Forelimb muscle (tissue), 1 donor: ENCODE measurements at regions not wholly inside any gene's neighbourhood (a gene's known extent, or its start where the extent isn't known, plus 50 kb on each side); places are given as distances from the start of the nearest gene placed in this dataset.
"Not testable (repeated sequence)": the region's sequence is repeated elsewhere in the genome, so short reads cannot be mapped to it uniquely, and the experiment has no call there.

Source experiments
- DNase-seq: peaks from one replicate; pipeline ENCODE4 v3.0.0-alpha.2; 2013; ENCODE audit warnings: low read depth

- DNase-seq, result no peak
These were observed 665.5 kb upstream of the CNTNAP5 start for GRCh38 chr2:123359636-123360035.

- no peak for DNase-seq
These were observed 662.2 kb upstream of the CNTNAP5 start for GRCh38 chr2:123362671-123363440.

GRCh38 chr2:123363826-123364225, 661.3 kb upstream of the CNTNAP5 start:
- DNase-seq, result no peak

- peak; percentile 20 for DNase-seq
These were observed 660.7 kb upstream of the CNTNAP5 start for GRCh38 chr2:123364243-123364896.

- DNase-seq, result no peak
These were observed 658.7 kb upstream of the CNTNAP5 start for GRCh38 chr2:123366239-123366837.

- no peak for DNase-seq
These were observed 654.9 kb upstream of the CNTNAP5 start for GRCh38 chr2:123370186-123370585.

- DNase-seq, result no peak
These were observed 653.6 kb upstream of the CNTNAP5 start for GRCh38 chr2:123371535-123371934.

GRCh38 chr2:123380370-123380935, 644.6 kb upstream of the CNTNAP5 start:
- no peak for DNase-seq

GRCh38 chr2:123415678-123416077, 609.4 kb upstream of the CNTNAP5 start:
- DNase-seq, result no peak

- no peak for DNase-seq
These were observed 605.1 kb upstream of the CNTNAP5 start for GRCh38 chr2:123419976-123420375.

- peak; percentile 96 for DNase-seq
These were observed 590.3 kb upstream of the CNTNAP5 start for GRCh38 chr2:123434546-123435395.

GRCh38 chr2:123438251-123438650, 586.8 kb upstream of the CNTNAP5 start:
- DNase-seq, result peak; percentile 85

GRCh38 chr2:123438675-123439074, 586.4 kb upstream of the CNTNAP5 start:
- no peak for DNase-seq

GRCh38 chr2:123448801-123449200, 576.3 kb upstream of the CNTNAP5 start:
- no peak for DNase-seq

- no peak for DNase-seq
These were observed 573.5 kb upstream of the CNTNAP5 start for GRCh38 chr2:123451542-123451941.

GRCh38 chr2:123453046-123453700, 571.9 kb upstream of the CNTNAP5 start:
- no peak for DNase-seq

GRCh38 chr2:123453772-123454171, 571.3 kb upstream of the CNTNAP5 start:
- no peak for DNase-seq

- not testable (repeated sequence) for DNase-seq
These were observed 569.9 kb upstream of the CNTNAP5 start for GRCh38 chr2:123455234-123455633.

- no peak for DNase-seq
These were observed 568.7 kb upstream of the CNTNAP5 start for GRCh38 chr2:123456416-123456815.

GRCh38 chr2:123463886-123464285, 561.2 kb upstream of the CNTNAP5 start:
- no peak for DNase-seq

GRCh38 chr2:123468071-123468470, 557.0 kb upstream of the CNTNAP5 start:
- DNase-seq, result no peak
